ENCODE measurements at regions not wholly inside any gene's neighbourhood (a gene's known extent, or its start where the extent isn't known, plus 50 kb on each side); places are given as distances from the start of the nearest gene placed in this dataset.
"Not testable (repeated sequence)": the region's sequence is repeated elsewhere in the genome, so short reads cannot be mapped to it uniquely, and the experiment has no call there.

DNA sequence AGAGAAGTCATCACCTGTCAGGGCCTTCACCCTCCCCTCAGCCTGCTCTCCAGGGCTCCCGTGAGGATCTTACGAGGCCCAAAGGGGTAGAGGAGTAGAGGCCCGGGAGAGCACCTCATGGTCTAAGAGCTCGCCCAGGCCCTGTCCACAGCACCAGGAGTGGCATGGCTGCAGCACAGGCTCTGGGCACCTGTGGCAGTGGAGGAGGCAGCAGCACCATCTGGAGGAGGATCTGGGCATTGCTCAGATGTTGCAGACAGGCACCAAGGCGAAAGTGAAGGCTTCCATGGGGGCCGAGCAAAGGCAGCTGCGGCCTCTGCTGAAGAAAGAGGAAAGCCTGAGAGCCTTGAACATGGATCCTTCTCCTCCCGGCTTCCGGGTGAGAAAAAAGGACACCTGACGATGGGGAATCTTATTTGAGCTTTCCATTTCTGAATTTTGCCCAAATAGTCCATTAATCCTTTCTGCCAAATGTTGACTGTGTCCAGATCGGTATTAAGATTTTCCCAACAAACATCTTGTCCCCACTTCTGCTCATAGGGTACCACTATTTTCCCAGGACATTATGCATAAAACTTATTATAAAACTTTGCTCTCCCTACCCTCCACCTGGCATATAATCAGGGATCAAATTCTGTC is 604.7 kb downstream of the PTPRC start:
- peak in 1 of 2 experiments; percentile 57 for DNase-seq

DNA sequence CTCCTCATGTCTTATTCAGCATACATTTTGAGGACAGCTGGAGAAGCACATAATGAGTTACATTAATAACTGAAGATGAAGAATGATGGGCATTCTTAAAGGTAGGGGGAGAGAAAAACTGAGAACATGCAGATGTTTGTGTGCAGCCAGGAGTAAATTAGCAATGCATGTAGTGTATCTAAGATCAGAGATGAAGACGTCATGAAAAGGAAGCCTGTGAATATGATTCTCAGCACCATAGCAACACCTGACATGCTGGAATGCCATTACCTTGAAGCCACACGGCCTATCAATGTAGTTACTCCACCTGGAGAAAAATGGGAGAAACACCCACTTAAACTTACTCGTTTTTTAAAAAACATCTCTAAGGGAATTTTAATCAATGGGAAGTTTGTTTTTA is 607.1 kb downstream of the PTPRC start:
- DNase-seq = no peak

DNA sequence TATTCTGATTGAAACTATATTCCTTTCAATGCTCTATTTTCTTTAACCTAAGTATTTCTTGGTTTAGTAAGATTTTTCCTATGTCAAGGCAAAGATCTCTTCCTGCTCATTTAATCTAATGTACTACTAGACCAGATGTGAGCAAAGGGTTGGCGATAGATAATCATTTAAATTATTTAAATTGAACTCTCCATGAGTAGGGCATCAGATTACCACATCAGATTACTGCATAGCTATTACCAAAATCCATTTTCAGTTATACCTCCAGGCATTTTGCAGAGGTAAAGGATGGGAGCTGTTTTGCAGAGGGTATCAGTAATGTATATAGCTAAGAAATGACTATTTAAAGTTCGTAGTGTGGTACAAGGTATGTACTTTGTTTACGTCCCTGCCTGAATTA is 607.9 kb downstream of the PTPRC start:
- DNase-seq = peak in 1 of 2 experiments; percentile 26

DNA sequence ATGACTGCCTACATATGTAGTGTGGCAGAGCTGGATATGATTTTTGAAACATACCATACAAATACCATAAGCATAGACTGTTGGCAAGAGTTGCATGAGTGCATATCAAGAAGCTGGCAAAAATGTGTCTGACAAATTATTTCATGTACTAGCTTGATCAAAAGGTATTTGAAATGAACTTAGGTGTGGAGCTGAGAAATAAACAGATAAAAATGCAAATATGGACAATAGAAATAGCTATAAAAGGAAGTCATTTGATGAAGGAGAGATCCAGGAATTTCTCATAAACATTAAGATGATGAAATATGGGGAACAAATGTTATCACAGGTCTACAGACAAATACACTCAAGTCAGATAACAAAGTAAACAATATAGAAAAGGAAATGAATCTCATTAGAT is 609.1 kb downstream of the PTPRC start:
- no peak for DNase-seq

DNA sequence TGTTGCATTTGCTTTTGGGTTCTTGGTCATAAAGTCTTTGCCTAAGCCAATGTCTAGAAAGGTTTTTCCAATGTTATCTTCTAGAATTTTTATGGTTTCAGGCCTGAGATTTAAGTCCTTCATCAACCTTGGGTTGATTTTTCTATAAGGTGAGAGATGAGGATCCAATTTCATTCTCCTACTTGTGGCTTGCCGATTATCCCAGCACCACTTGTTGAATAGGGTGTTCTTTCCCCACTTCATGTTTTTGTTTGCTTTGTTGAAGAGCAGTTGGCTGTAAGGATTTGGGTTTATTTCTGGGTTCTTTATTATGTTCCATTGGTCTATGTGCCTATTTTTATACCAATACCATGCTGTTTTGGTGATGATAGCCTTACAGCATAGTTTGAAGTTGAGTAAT is 615.2 kb downstream of the PTPRC start:
- not testable (repeated sequence) for DNase-seq

DNA sequence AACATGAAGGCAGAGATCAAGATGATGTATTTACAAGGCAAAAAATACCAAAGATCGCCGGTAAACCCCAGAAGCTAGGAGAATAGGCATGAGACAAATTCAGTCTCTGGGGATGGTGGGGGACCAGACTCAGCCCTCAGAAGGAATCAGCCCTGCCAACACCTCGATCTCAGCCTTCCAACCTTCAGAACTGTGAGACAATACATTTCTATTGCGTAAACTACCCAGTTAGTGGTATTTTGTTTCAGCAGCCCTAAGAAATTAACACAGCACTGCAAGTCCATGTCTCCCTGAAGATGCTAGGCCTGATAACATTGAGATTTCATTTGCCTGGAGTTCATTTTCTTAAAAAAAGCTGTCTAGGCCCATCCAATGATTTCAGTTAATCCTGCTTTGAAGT is 622.5 kb downstream of the PTPRC start:
- DNase-seq = no peak

DNA sequence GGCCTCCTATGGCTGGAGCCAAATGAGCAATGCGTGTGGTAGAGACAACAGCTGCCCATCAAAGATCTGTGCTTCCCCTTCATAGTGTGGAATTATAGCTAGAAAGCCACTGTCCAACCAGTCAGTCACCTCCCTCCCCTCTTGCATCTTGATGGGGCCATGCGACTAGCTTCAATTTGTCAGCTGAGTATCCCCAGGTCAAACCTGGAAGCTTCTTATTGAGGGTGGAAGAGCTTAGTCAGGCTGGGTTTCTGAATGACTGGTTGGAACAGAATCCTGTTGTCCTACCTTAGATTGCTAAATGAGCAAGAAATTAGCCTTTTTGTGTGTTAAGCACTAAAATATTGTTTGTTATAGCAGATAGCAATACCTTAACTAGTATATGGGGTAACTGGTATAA is 625.4 kb downstream of the PTPRC start:
- DNase-seq = no peak

DNA sequence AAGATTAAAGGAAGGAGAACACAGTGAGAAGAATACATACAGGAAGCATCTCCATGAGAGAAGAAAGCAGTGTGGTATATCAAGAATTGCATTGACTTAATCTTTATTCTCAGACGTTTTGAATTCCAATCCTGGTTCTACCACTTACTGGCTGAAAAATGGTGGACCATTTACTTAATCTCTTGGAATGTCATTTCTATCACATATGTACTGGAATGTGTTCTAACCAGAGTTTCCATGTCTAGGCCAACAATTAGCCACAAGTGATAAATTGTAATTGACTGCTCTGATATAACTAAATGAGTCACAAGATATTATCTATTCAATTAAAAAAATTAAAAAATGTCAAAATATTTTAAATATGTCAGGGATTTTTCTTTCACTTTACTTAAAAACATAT is 626.1 kb downstream of the PTPRC start:
- no peak for DNase-seq

DNA sequence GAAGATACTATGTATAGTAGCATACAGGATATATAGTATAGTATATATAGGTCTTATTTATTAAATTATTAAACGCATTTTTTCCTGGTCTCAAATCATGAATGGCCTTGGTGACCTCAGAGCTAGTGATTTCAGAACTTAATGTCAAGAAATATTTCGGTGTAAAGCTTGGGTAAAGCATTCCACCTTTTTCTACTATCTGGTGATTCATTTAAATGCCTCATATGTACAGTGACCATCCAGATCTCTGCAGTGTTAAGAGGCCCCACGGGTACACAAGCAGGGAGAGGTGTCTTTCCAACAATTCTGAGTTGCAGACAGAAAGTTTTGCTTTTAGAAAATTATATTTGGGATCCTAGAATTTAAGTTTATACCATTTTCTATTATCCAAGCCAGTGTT is 626.5 kb downstream of the PTPRC start:
- DNase-seq = no peak

DNA sequence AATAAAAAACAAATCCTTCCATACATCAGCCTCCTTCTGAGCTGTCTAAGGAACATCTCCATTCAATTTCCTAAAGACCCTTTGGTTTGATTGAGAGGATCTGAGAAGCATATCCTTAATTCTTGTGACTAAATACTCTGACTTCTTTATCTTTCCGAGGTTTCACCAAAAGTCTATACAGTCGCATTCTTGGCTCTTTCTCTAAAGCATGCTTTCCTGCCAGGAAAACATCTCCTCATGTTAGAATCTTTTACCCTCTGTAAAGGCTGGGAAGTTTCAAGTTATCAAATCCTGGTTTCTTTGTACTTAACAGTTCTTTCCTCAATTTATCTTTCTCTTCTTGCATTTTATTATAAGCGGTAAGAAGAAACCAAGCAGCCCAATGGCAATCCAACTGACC is 630.4 kb downstream of the PTPRC start:
- no peak for DNase-seq

DNA sequence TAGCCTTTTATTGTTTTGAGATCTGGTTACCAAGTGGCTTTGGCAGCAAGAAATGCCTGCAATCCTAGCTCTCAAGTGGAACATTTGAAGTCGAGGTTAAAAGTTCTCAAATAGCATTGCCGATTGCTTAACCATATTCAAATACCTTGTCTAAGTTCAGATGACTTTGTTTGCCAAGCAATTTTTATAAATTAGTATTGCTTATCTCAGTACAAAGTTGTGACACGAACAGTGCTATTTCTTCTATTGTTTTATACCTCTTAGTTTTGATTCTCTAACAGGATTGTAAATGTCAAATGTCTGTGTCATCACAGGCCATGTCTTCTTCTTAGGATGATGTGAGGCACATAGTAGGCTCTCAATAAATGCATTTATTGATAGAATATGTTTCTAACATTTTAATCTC is 633.3 kb downstream of the PTPRC start:
- no peak for DNase-seq

DNA sequence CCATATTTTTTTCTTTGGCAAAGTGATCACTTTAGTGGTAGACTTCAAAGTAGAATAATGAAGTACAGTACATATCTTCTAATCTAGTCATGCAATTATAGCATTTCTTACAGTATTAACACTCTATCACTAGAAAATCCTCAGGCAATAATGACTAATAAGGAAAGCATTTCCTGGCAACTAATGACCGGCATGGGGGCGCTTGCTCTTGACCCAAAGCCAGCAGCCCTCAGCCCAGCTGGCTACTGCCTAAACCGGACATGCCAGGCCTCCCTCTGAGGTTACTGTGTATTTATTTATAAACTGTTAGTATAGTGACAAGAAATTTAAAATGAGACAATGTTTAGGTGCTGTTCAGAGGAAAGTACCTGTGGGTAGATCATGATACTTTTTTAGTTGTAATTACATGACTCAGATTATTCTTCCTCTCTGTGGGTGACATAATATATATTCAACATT is 633.8 kb downstream of the PTPRC start:
- no peak for DNase-seq

DNA sequence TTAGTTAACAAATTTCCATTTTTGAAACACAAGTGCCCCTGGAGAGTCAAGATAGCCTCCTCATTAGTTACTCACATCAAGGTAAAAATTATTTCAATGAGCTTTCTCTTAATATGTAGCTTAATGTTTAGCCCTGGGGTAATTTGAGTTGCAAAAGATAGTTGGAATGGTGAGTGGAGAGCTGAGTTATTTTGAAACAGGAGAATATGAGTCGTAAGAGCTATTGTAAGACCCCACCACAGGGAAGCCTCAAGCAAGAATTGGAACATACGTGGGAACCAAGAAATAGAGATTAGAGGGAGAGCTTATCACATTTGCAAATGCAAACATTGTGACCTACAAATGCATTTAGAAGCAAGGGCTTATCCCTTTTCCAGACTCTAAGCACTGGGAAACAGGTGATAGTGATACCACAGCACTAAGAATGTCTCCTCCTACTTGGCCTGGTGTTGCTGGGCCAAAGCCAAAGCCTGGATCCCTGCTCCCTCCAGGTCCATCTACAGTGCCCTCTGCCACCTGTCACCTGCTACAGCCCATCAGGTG is 635.1 kb downstream of the PTPRC start:
- DNase-seq = peak in 1 of 2 experiments; percentile 18

DNA sequence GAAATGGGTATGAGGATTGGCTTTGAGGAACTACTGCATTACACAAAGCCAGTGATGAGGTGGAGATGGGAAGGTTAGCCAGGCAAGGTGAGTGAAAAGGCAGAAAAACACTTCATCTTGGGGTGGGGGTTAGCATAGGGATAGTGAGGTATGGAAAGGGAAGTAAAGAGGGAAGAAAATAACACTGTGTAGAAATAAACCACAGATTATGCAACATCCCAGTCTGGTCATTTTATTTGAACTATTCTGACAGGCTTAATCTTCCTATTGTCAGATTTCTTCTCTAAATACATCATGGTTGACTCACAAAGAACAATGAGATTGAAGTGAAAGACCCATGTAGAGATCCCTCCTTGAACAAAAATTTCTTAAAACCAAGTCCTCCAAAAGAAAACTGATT is 640.2 kb downstream of the PTPRC start:
- no peak for DNase-seq

DNA sequence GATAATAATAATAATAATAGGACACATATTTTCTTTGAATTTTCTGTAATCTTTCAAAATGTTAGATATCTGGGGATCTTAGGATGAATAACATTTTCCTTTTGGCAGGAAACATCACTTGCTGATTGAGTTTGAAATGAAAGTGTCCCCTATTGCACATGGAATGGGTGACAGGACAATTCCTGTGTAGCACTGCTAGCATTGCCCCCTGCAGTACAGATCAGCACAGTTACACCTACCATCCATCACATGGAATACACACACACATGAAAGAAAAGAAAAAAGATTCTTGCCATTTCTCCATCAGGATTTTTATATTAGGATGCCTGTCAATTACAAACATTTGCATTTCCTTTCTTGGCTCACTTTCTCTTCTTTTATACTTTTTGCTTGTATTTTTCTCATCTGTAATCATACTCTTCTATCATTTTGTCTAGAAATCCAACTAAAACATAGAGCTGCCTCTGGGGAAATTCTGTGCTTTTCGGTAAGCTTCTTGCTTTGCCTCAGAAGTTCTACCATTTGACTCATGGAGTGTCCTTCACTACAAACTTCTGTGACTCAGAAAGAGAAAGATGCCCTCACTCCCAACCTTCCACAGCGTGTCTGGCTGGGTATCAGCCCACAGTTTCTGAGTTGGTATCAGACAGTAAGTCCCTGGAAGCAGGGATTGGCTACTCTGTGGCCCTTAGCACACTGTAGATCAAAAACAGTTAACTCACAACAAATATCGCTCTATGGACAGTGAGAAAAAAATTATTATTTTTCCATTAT is 641.2 kb downstream of the PTPRC start:
- DNase-seq = no peak

DNA sequence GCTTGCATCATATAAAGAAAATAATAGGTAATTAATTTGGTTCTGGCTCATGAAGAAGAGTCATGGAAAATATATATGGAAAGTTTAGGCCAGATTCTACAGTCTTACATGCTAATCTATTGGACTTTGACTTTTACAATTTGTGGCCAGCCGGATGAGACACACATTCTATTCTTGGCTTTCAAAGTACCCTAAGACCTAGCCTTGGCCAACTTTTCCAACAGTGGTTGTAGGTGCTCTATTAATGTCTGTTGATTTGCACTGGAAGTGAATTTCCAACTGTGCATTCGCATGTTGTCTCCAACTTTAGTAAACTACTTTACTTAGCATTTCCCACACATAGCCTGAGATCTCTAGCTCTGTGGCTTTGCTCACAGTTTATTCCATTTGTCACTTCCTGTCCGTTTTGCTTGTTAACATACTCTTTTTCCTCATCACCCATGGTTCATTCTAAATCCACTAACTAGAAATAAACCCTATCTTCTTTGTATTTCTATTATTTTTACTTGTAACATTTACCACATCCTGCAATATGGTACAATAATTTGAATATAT is 644.0 kb downstream of the PTPRC start:
- no peak for DNase-seq

DNA sequence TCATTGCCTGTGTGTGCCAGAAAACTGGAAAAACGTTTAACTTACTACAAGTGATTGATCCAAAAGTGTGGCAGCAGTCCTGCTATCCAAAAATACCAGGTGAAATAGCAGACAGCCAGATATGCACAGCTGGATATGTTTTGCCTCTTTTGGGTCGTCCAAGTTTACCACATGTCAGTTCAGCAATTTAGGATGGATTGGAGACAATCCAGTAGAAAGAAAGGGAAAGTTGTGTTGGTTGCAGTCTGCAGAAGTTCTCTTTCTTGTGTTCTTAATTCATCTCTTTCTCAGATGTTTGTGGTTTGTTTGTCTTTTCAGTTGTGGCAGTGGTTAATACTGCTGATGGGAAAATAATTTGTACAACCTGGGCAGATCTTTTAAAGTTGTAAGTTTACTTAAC is 645.0 kb downstream of the PTPRC start:
- no peak for DNase-seq

DNA sequence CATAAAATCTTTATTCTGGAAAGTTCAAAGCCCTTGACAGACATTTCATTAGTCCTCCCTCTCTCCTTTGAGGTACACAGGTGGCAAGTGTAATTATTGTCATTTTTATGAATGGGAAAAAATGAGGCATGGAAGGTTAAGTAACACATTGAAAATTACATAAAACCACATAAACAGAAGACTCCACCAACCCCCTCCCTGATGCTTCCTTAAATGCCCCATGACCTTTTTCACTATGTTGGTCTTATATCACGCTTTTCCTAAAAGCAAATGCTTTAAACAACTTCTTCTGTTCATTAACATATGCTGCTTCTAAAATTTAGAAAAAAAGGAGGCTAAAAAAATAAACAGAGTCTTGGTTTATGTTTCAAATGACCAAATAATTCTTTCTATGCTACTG is 648.4 kb downstream of the PTPRC start:
- DNase-seq = no peak

DNA sequence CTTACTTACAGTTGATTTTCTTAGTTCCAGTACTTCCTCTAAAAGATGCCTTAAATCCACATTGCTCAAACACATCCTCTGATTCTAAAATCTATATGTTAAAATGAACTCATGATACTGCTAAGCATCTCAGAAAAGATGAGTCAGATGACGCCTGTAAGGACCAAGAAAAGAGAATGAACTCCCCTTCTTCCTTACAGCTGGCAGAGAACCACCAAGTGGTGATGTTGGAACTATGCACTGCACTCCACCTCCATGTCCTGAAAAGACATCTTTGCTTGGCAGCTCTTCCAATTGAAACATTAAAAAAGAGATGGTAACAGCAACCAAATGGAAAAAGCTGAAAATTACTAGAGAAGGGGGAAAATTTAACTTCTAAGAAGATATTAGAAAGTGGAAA is 648.8 kb downstream of the PTPRC start:
- DNase-seq = no peak

DNA sequence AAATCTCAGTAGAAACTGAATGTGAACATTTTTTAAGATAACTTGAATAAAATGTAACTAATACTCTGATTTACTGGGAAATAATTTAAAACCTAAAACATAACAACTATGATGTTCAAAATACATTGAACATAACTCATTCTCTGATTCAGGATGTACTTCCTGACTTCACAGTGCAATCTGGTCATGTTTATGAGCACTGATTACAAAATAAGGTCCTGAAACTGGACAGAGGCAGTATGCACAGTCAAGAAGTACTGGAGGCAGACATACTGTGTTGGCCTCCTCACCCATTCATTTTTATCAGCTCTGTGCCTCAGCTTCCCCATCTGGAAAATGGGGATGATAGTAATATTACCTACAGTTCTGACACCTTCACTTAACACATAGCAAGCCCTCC is 651.3 kb downstream of the PTPRC start:
- DNase-seq = no peak

DNA sequence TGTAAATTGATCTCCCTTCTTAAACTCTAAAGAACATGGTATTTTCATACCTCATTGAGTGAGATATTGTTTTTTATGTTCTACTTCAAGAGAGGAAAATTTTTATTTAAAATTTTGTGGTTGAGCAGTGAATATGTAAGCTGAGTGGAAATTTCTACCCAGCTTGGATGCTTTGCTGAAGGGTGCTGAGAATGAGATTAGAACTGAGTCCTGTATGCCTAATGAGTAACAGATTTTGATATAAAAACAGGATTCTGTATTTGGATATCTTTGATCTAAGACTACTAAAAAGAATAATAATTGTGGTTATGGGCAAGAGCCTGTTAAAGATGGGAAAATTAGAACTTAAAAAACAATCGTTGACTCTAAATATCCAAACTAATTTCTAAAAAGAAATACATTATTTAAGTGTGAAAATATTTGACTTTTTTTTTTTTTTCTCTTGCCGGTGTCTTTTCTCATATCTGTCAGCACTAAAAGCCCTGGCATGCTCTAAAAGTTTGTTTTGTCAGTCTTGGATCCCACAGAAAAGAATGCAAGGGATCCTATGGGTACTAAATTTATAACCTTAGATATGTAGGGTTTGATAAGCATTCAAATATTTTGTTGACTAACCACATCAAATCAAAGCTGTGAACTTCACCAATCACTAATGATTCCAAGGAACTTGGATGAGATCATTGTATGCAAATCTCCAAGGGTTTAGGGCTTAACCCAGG is 652.3 kb downstream of the PTPRC start:
- DNase-seq = no peak

DNA sequence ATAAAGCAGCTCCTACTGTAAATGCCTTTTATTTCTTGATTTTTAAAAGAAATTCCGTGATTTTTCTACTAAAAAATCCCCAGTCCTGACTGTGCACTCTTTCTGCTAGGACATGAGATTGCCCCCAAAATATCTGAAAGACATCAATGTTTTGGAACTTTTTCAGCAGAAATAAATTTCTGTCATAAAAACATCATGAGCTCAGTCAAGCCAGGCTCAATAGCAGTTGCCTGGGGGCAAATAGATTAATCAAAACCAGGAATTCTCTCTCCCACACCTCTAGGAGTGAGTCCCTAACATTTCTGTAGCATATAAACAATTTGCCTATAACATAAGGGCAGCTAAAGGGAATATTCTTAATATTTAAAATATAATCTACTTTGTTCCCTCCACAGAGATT is 654.1 kb downstream of the PTPRC start:
- no peak for DNase-seq

DNA sequence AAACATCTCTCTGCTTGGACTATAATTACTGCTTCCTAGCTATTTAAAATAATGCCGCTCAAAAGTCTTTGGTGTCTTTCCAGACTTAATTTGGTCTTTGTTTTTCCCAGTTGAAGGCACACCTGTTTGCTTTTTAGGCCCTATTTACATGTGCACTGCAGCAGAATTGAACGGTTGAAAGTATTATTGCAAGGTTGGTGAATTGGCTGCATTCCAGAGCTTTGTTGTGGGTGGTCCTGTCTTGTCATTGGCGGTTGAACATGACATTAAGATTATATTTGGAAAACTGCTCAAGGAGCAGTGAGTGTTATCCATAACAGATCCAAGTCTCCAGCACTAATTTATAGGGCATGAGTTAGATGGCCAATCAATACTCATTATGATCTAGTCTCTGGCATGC is 656.3 kb downstream of the PTPRC start:
- no peak for DNase-seq

DNA sequence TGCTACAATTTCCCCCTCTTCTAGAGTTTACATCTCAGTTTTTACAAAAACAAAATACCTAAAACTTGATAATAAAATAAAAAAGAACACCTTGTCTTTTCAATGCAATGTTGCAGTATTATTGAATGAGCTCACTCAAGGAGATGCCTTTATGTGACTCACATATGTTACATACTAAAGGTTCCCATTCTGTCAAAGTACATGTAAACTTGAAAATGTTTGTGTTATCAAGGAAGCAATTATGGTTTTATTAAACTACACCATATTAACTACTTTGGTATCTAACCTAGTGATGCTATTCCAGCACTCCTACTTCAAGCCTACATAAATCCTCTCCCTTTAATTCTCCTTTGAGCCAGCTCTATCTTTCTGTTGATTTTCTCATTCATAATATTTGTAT is 658.3 kb downstream of the PTPRC start:
- DNase-seq = no peak
